Epithelial cell of proximal tubule (primary cell): ENCODE measurements at regions not wholly inside any gene's neighbourhood (a gene's known extent, or its start where the extent isn't known, plus 50 kb on each side); places are given as distances from the start of the nearest gene placed in this dataset.

ENCODE experiments used
- DNase-seq: peaks from one replicate; pipeline ENCODE4 v3.0.0-alpha.2; 2011; ENCODE audit warnings: low read depth
- H3K4me3 ChIP-seq: 2 replicates; pipeline ENCODE4 v1.5.1; 2011; ENCODE audit warnings: low read depth, mild to moderate bottlenecking, low read length
- CTCF ChIP-seq: conservative IDR thresholded peaks from 2 replicates; pipeline ENCODE4 v1.5.1; 2012; ENCODE audit warnings: low read depth, mild to moderate bottlenecking, low read length

- DNase-seq, result no peak
- no peak overlapping the region for H3K4me3 ChIP-seq
- no peak for TF ChIP-seq CTCF
These were observed 482.4 kb downstream of the C4orf33 start for GRCh38 chr4:129578336-129578735.

GRCh38 chr4:129581305-129581704, 485.4 kb downstream of the C4orf33 start:
- no peak for DNase-seq
- H3K4me3 ChIP-seq, result no peak overlapping the region
- TF ChIP-seq CTCF, result no peak

GRCh38 chr4:129583868-129584267, 487.9 kb downstream of the C4orf33 start:
- DNase-seq, result no peak
- no peak overlapping the region for H3K4me3 ChIP-seq
- no peak for TF ChIP-seq CTCF

- DNase-seq, result no peak
- H3K4me3 ChIP-seq, result no peak overlapping the region
- TF ChIP-seq CTCF, result no peak
These were observed 502.6 kb downstream of the C4orf33 start for GRCh38 chr4:129598582-129598981.

- DNase-seq, result no peak
- no peak for TF ChIP-seq CTCF
- no peak overlapping the region for H3K4me3 ChIP-seq
These were observed 504.9 kb downstream of the C4orf33 start for GRCh38 chr4:129600898-129601297.

GRCh38 chr4:129602447-129602846, 506.5 kb downstream of the C4orf33 start:
- H3K4me3 ChIP-seq, result no peak overlapping the region
- TF ChIP-seq CTCF, result no peak
- DNase-seq, result no peak

- H3K4me3 ChIP-seq, result no peak overlapping the region
- no peak for TF ChIP-seq CTCF
- no peak for DNase-seq
These were observed 507.4 kb downstream of the C4orf33 start for GRCh38 chr4:129603241-129603931.
